HepG2 (cell line): ENCODE measurements at regions not wholly inside any gene's neighbourhood (a gene's known extent, or its start where the extent isn't known, plus 50 kb on each side); places are given as distances from the start of the nearest gene placed in this dataset.

Experiments
- ATAC-seq: fragments of 200-7000 bp; cut with Tn5 transposase; 3 replicates; pipeline ENCODE4 v1.9.1; 2020; ENCODE audit warnings: mild to moderate bottlenecking, moderate library complexity
- BruUV-seq: library from RNA; stranded (reverse); fragments of 400-500 nt; replicated peaks from 2 replicates; lab custom pipeline; 2021; lab: Mats Ljungman, UMichigan
- CTCF ChIA-PET: fragments of 300-600 bp; formaldehyde crosslinking; extraction: SDS; loops from one replicate; lab custom pipeline; 2021; ENCODE audit warnings: low total read pairs, inconsistent platforms, low intra/inter-chr PET ratio; lab: Yijun Ruan, JAX
- POLR2A ChIA-PET: fragments of 350-600 bp; sonication (Branson Sonifier 250); formaldehyde crosslinking; loops from one replicate; lab custom pipeline; 2020; ENCODE audit warnings: antibody characterized with exemption, inconsistent platforms; lab: Yijun Ruan, JAX
- DNase-seq: peaks from one replicate; pipeline ENCODE4 v3.0.0-alpha.2; 2015; ENCODE audit warnings: low spot score
- FAIRE-seq: peaks from 3 replicates; lab custom pipeline; 2011; peaks lifted over from hg19 to GRCh38; lab: Jason Lieb, UNC
- H2AFZ ChIP-seq: one replicate; pipeline ENCODE4 v1.6.1; 2011; ENCODE audit warnings: low read length, inconsistent platforms
- H3K27ac ChIP-seq: fragments of 300-600 bp; 3 replicates; pipeline ENCODE4 v1.8.0; 2011; ENCODE audit warnings: mixed run types, mild to moderate bottlenecking, mixed read lengths, low read length, inconsistent platforms; ENCODE audit not compliant: insufficient read depth; ENCODE audit errors: extremely low read length
- H3K27me3 ChIP-seq, 2 experiments: fragments of 200-600 bp in 1 of 2; 2 replicates in 1 of 2; 3 replicates in 1 of 2; pipeline versions ENCODE4 v1.6.0 to v1.8.0; 2011; ENCODE audit warnings: low read length in 2 of 2, mild to moderate bottlenecking in 2 of 2, moderate library complexity in 2 of 2, inconsistent platforms in 1 of 2; ENCODE audit not compliant: insufficient read depth in 2 of 2, control insufficient read depth in 1 of 2
- H3K36me3 ChIP-seq, 2 experiments: fragments of 200-600 bp in 1 of 2; replicated peaks in 1 of 2; 2 replicates in 1 of 2; 3 replicates in 1 of 2; pipeline versions ENCODE4 v1.5.1 to v1.8.0; 2011; ENCODE audit warnings: low read length in 2 of 2, inconsistent platforms in 1 of 2; ENCODE audit not compliant: insufficient read depth in 2 of 2, control insufficient read depth in 1 of 2
- H3K4me1 ChIP-seq: 2 replicates; pipeline ENCODE4 v1.5.1; 2012; ENCODE audit warnings: low read length, inconsistent platforms; ENCODE audit not compliant: insufficient read depth
- H3K4me2 ChIP-seq: 2 replicates; pipeline ENCODE4 v1.6.0; 2011; ENCODE audit warnings: low read depth, low read length, inconsistent platforms
- H3K4me3 ChIP-seq, 3 experiments: fragments of 200-600 bp in 1 of 3; sonication (generic), shearing (Covaris generic) in 1 of 3; replicated peaks in 1 of 3; 2 replicates each; pipeline ENCODE4 v1.5.1; 2011 to 2016; ENCODE audit warnings: low read length in 3 of 3, inconsistent platforms in 2 of 3, low read depth in 2 of 3, mild to moderate bottlenecking in 2 of 3, control low read depth in 1 of 3, mixed read lengths in 1 of 3; ENCODE audit not compliant: insufficient read depth in 1 of 3
- H3K79me2 ChIP-seq: one replicate; pipeline ENCODE4 v1.6.1; 2011; ENCODE audit warnings: low read length, inconsistent platforms; ENCODE audit not compliant: insufficient read depth
- H3K9ac ChIP-seq: 2 replicates; pipeline ENCODE4 v1.6.0; 2011; ENCODE audit warnings: mild to moderate bottlenecking, low read depth, low read length, inconsistent platforms; ENCODE audit not compliant: insufficient read depth
- H3K9me3 ChIP-seq: 2 replicates; pipeline ENCODE4 v1.5.1; 2012; ENCODE audit warnings: mild to moderate bottlenecking, low read length
- H4K20me1 ChIP-seq: 2 replicates; pipeline ENCODE4 v1.6.0; 2011; ENCODE audit warnings: inconsistent platforms, mild to moderate bottlenecking, low read length, moderate library complexity; ENCODE audit not compliant: insufficient read depth
- KLF12 ChIP-seq: sonication (generic); formaldehyde crosslinking; IDR thresholded peaks from 2 replicates; pipeline ENCODE4 v1.4.0; 2020; ENCODE audit warnings: missing genetic modification reagents, borderline replicate concordance
- SYNCRIP ChIP-seq: fragments of 200-400 bp; formaldehyde crosslinking; IDR thresholded peaks from 2 replicates; pipeline ENCODE4 v1.6.1; 2018; ENCODE audit warnings: mild to moderate bottlenecking, low read depth, low read length; ENCODE audit not compliant: insufficient read depth
- TAF1 ChIP-seq: sonication (generic); formaldehyde crosslinking; IDR thresholded peaks from 2 replicates; pipeline ENCODE4 v1.4.0; 2020; ENCODE audit warnings: missing genetic modification reagents
- ZNF44 ChIP-seq: sonication (generic); formaldehyde crosslinking; IDR thresholded peaks from 2 replicates; pipeline ENCODE4 v1.5.1; 2020; ENCODE audit warnings: mild to moderate bottlenecking, missing genetic modification reagents
- ZNF562 ChIP-seq: sonication (generic); formaldehyde crosslinking; IDR thresholded peaks from 2 replicates; pipeline ENCODE4 v1.8.0; 2022; ENCODE audit warnings: missing genetic modification reagents, borderline replicate concordance
- in situ Hi-C: cut with HindIII; loops from 2 replicates; pipeline ENCODE4 v1.10.0; 2017; ENCODE audit warnings: low pct_unique_long_range_greater_than_20kb; ENCODE audit not compliant: extremely low pct_ligation_motif_present
- intact Hi-C: fragments of 100-400 bp; cut with micrococcal nuclease; formaldehyde crosslinking; loops from one replicate; pipeline ENCODE4 v1.10.0; 2022; ENCODE audit not compliant: unreplicated experiment
- TF ChIP-seq, protein P1 (sequence below), 2 experiments: fragments of 450-650 bp in 1 of 2; sonication (generic) in 1 of 2; formaldehyde crosslinking in 1 of 2; IDR thresholded peaks; 2 replicates each; pipeline versions ENCODE4 v1.6.1 to v1.8.0; 2016 to 2022; ENCODE audit warnings: antibody characterized with exemption in 1 of 2, mild to moderate bottlenecking in 1 of 2, missing genetic modification reagents in 1 of 2
- TF ChIP-seq, protein P2 (sequence below): sonication (generic); formaldehyde crosslinking; IDR thresholded peaks from 2 replicates; pipeline ENCODE4 v1.5.1; 2020; ENCODE audit warnings: mild to moderate bottlenecking, missing genetic modification reagents, borderline replicate concordance

DNA sequence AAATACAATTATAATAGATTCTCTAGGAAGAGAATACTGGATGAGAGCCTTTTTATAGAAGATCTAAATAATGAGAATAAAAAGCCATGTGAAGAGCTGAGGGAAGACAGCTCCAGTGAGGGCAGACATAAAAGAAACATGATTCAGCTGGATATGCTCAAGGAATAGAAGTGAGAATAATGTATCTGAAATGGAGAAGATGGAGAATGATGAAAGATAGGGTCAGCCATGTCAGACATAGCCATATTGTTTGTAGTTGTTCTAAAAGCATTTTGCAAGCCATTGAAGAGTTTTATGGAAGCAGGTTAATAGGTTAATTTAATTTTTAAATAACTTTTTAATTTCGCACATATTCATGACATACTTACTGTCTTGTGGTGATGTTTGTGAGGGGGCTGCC, 713.5 kb upstream of the ARPP21 start (continued):
- TF ChIP-seq, protein P1, sequence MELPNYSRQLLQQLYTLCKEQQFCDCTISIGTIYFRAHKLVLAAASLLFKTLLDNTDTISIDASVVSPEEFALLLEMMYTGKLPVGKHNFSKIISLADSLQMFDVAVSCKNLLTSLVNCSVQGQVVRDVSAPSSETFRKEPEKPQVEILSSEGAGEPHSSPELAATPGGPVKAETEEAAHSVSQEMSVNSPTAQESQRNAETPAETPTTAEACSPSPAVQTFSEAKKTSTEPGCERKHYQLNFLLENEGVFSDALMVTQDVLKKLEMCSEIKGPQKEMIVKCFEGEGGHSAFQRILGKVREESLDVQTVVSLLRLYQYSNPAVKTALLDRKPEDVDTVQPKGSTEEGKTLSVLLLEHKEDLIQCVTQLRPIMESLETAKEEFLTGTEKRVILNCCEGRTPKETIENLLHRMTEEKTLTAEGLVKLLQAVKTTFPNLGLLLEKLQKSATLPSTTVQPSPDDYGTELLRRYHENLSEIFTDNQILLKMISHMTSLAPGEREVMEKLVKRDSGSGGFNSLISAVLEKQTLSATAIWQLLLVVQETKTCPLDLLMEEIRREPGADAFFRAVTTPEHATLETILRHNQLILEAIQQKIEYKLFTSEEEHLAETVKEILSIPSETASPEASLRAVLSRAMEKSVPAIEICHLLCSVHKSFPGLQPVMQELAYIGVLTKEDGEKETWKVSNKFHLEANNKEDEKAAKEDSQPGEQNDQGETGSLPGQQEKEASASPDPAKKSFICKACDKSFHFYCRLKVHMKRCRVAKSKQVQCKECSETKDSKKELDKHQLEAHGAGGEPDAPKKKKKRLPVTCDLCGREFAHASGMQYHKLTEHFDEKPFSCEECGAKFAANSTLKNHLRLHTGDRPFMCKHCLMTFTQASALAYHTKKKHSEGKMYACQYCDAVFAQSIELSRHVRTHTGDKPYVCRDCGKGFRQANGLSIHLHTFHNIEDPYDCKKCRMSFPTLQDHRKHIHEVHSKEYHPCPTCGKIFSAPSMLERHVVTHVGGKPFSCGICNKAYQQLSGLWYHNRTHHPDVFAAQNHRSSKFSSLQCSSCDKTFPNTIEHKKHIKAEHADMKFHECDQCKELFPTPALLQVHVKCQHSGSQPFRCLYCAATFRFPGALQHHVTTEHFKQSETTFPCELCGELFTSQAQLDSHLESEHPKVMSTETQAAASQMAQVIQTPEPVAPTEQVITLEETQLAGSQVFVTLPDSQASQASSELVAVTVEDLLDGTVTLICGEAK (IDR thresholded peaks at IDR 0.05): no peak
- TF ChIP-seq, protein P1 (CRISPR knock-in tag; IDR thresholded peaks at IDR 0.05): no peak

DNA sequence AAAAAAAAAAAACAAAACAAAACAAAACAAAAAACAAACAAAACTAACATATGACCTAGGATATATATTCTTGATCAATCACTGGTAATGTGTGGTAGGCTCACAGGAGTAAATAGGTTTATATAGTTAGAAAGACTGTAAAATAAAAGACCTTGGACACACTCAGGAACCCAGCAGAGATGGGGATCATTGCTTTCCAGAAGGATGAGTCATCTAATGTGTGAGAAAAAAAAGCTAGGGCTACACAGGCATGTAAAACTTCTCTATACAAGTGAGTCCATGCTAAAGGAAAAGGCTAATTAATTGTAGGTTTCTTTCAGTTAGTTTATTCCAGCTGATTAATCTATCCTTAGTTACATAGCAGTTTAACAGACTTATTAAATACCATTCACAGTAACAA, 710.3 kb upstream of the ARPP21 start:
- Histone ChIP-seq H3K4me1 (no peaks in the 10 kb centered on the region), H3K27ac (no peak overlapping the region), H2AFZ (no peak overlapping the region), H3K9me3 (peaks cover 52% of the 10 kb centered on the region), H3K4me2 (no peak overlapping the region), H3K9ac (no peak overlapping the region), H3K27me3 (no peaks in the 10 kb centered on the region), H3K36me3 (no peaks in the 10 kb centered on the region), H3K4me3 (no peak overlapping the region), H4K20me1 (no peaks in the 10 kb centered on the region), H3K79me2 (no peaks in the 10 kb centered on the region)
- POLR2A ChIA-PET: no interaction called here
- BruUV-seq: no TSS peak
- FAIRE-seq (no peak), DNase-seq (no peak), ATAC-seq (no peak)
- CTCF ChIA-PET: no interaction called here
- in situ Hi-C loops: no loop called here
- intact Hi-C loops: no loop called here
- TF ChIP-seq ZNF44 (CRISPR knock-in tag): no peak
- no peak for TF ChIP-seq ZNF562
- no peak for TF ChIP-seq SYNCRIP
- TF ChIP-seq, protein P2, sequence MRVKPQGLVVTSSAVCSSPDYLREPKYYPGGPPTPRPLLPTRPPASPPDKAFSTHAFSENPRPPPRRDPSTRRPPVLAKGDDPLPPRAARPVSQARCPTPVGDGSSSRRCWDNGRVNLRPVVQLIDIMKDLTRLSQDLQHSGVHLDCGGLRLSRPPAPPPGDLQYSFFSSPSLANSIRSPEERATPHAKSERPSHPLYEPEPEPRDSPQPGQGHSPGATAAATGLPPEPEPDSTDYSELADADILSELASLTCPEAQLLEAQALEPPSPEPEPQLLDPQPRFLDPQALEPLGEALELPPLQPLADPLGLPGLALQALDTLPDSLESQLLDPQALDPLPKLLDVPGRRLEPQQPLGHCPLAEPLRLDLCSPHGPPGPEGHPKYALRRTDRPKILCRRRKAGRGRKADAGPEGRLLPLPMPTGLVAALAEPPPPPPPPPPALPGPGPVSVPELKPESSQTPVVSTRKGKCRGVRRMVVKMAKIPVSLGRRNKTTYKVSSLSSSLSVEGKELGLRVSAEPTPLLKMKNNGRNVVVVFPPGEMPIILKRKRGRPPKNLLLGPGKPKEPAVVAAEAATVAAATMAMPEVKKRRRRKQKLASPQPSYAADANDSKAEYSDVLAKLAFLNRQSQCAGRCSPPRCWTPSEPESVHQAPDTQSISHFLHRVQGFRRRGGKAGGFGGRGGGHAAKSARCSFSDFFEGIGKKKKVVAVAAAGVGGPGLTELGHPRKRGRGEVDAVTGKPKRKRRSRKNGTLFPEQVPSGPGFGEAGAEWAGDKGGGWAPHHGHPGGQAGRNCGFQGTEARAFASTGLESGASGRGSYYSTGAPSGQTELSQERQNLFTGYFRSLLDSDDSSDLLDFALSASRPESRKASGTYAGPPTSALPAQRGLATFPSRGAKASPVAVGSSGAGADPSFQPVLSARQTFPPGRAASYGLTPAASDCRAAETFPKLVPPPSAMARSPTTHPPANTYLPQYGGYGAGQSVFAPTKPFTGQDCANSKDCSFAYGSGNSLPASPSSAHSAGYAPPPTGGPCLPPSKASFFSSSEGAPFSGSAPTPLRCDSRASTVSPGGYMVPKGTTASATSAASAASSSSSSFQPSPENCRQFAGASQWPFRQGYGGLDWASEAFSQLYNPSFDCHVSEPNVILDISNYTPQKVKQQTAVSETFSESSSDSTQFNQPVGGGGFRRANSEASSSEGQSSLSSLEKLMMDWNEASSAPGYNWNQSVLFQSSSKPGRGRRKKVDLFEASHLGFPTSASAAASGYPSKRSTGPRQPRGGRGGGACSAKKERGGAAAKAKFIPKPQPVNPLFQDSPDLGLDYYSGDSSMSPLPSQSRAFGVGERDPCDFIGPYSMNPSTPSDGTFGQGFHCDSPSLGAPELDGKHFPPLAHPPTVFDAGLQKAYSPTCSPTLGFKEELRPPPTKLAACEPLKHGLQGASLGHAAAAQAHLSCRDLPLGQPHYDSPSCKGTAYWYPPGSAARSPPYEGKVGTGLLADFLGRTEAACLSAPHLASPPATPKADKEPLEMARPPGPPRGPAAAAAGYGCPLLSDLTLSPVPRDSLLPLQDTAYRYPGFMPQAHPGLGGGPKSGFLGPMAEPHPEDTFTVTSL: no peak
- no peak for TF ChIP-seq TAF1 (CRISPR knock-in tag)
- TF ChIP-seq KLF12 (CRISPR knock-in tag): no peak
